Stimulated activated CD4-positive, alpha-beta T cell treated with anti-CD3 and anti-CD28 coated beads, Interleukin-4, amount 100 ng/mL, for 4 hours (primary cell): ENCODE measurements at regions not wholly inside any gene's neighbourhood (a gene's known extent, or its start where the extent isn't known, plus 50 kb on each side); places are given as distances from the start of the nearest gene placed in this dataset.
"Not testable (repeated sequence)": the region's sequence is repeated elsewhere in the genome, so short reads cannot be mapped to it uniquely, and the experiment has no call there.

Experiments used
- DNase-seq, 2 experiments: peaks; one replicate each; pipeline ENCODE4 v3.0.0-alpha.2; 2020

GRCh38 chr7:89773611-89774010 lies 380.7 kb upstream of the STEAP1 start:
- DNase-seq, result no peak

- DNase-seq, result no peak
Observed at GRCh38 chr7:89775459-89775858, 378.8 kb upstream of the STEAP1 start.

- no peak for DNase-seq
Observed at GRCh38 chr7:89776980-89777379, 377.3 kb upstream of the STEAP1 start.

GRCh38 chr7:89777499-89777898 lies 376.8 kb upstream of the STEAP1 start:
- DNase-seq, result no peak

- no peak for DNase-seq
Observed at GRCh38 chr7:89780291-89780690, 374.0 kb upstream of the STEAP1 start.

GRCh38 chr7:89796481-89796880 lies 357.8 kb upstream of the STEAP1 start:
- no peak for DNase-seq

GRCh38 chr7:89797965-89798598 lies 356.2 kb upstream of the STEAP1 start:
- DNase-seq, result no peak

GRCh38 chr7:89798599-89798996 lies 355.7 kb upstream of the STEAP1 start:
- no peak for DNase-seq

- DNase-seq, result no peak
Observed at GRCh38 chr7:89800761-89801160, 353.5 kb upstream of the STEAP1 start.

- DNase-seq, result no peak
Observed at GRCh38 chr7:89809291-89809690, 345.0 kb upstream of the STEAP1 start.

- DNase-seq, result no peak
Observed at GRCh38 chr7:89813081-89813480, 341.2 kb upstream of the STEAP1 start.

GRCh38 chr7:89826121-89826520 lies 328.1 kb upstream of the STEAP1 start:
- DNase-seq, result no peak

- no peak for DNase-seq
Observed at GRCh38 chr7:89826557-89826956, 327.7 kb upstream of the STEAP1 start.

- DNase-seq, result no peak
Observed at GRCh38 chr7:89837515-89837914, 316.8 kb upstream of the STEAP1 start.

- DNase-seq, result no peak
Observed at GRCh38 chr7:89839329-89839728, 314.9 kb upstream of the STEAP1 start.

GRCh38 chr7:89845952-89846351 lies 308.3 kb upstream of the STEAP1 start:
- no peak for DNase-seq

GRCh38 chr7:89849052-89849451 lies 305.2 kb upstream of the STEAP1 start:
- no peak for DNase-seq

GRCh38 chr7:89857053-89857452 lies 297.2 kb upstream of the STEAP1 start:
- not testable (repeated sequence) for DNase-seq

GRCh38 chr7:89857767-89858166 lies 296.5 kb upstream of the STEAP1 start:
- DNase-seq, result no peak

- DNase-seq, result no peak
Observed at GRCh38 chr7:89887489-89887888, 266.8 kb upstream of the STEAP1 start.

- DNase-seq, result no peak
Observed at GRCh38 chr7:89908736-89909135, 245.5 kb upstream of the STEAP1 start.

- DNase-seq, result no peak
Observed at GRCh38 chr7:89914711-89915110, 239.6 kb upstream of the STEAP1 start.

GRCh38 chr7:89926194-89926593 lies 228.1 kb upstream of the STEAP1 start:
- DNase-seq, result no peak

- DNase-seq, result no peak
Observed at GRCh38 chr7:89926701-89927100, 227.6 kb upstream of the STEAP1 start.

GRCh38 chr7:89927762-89928161 lies 226.5 kb upstream of the STEAP1 start:
- no peak for DNase-seq

- no peak for DNase-seq
Observed at GRCh38 chr7:89928451-89928850, 225.8 kb upstream of the STEAP1 start.
